Spleen (tissue), 11 donors: ENCODE measurements at regions not wholly inside any gene's neighbourhood (a gene's known extent, or its start where the extent isn't known, plus 50 kb on each side); places are given as distances from the start of the nearest gene placed in this dataset.

Source experiments
- DNase-seq: peaks from one replicate; pipeline ENCODE4 v3.0.0-alpha.2; 2020
- H3K27ac ChIP-seq, 8 donors: fragments of 200-600 bp; sonication (generic) in 7 of 8; 1 replicate in 4 of 8; 2 replicates in 4 of 8; pipeline versions ENCODE4 v1.5.0 to v1.8.0; 2016 to 2021; ENCODE audit warnings: inconsistent platforms in 4 of 8, mild to moderate bottlenecking in 4 of 8, moderate library complexity in 1 of 8
- H3K27me3 ChIP-seq, 7 donors: fragments of 200-600 bp; sonication (generic) in 6 of 7; replicated peaks in 1 of 7; 1 replicate in 4 of 7; 2 replicates in 3 of 7; pipeline versions ENCODE4 v1.5.0 to v1.8.0; 2016 to 2021; ENCODE audit warnings: inconsistent platforms in 3 of 7, mild to moderate bottlenecking in 1 of 7
- H3K36me3 ChIP-seq, 6 donors: fragments of 200-600 bp; sonication (generic) in 5 of 6; 1 replicate in 4 of 6; 2 replicates in 2 of 6; pipeline versions ENCODE4 v1.5.0 to v1.8.0; 2016 to 2021; ENCODE audit warnings: inconsistent platforms in 2 of 6
- H3K4me1 ChIP-seq, 6 donors: fragments of 200-600 bp; sonication (generic) in 5 of 6; 1 replicate in 3 of 6; 2 replicates in 3 of 6; pipeline versions ENCODE4 v1.5.0 to v1.8.0; 2016 to 2021; ENCODE audit warnings: inconsistent platforms in 3 of 6
- H3K4me3 ChIP-seq, 8 donors: fragments of 200-600 bp; sonication (generic) in 7 of 8; 1 replicate in 4 of 8; 2 replicates in 4 of 8; pipeline versions ENCODE4 v1.5.0 to v1.8.0; 2016 to 2021; ENCODE audit warnings: inconsistent platforms in 4 of 8, mild to moderate bottlenecking in 4 of 8, moderate library complexity in 2 of 8
- H3K9me3 ChIP-seq, 8 donors: fragments of 200-600 bp; sonication (generic) in 7 of 8; 1 replicate in 4 of 8; 2 replicates in 4 of 8; pipeline versions ENCODE4 v1.5.0 to v1.8.0; 2016 to 2021; ENCODE audit warnings: inconsistent platforms in 4 of 8
- CTCF ChIP-seq, 11 experiments: fragments of 200-600 bp in 7 of 11; fragments of 450-650 bp in 4 of 11; sonication (generic) in 4 of 11; IDR thresholded peaks in 8 of 11; conservative IDR thresholded peaks in 3 of 11; 1 replicate in 7 of 11; 2 replicates in 4 of 11; pipeline versions ENCODE4 v1.4.0 to v1.8.0; 2016 to 2021; ENCODE audit warnings: antibody characterized with exemption in 11 of 11, inconsistent platforms in 4 of 11, mild to moderate bottlenecking in 1 of 11
- POLR2A ChIP-seq, 3 donors: fragments of 450-650 bp; IDR thresholded peaks; one replicate each; pipeline ENCODE4 v1.5.1; 2017; ENCODE audit warnings: antibody characterized with exemption in 3 of 3, mild to moderate bottlenecking in 1 of 3
- POLR2AphosphoS5 ChIP-seq, 3 donors: sonication (generic); formaldehyde crosslinking; IDR thresholded peaks; one replicate each; pipeline ENCODE4 v1.5.1; 2017; ENCODE audit warnings: antibody characterized with exemption in 3 of 3
- WGBS, 5 donors: extraction: QIAGEN DNeasy Blood & Tissue Kit in 3 of 5; methylation state at CpG; one replicate each; pipeline versions ENCODE4 v1.1.5 to v1.1.7; 2013 to 2018; 5-methylcytosine and 5-hydroxymethylcytosine counted together
- intact Hi-C: fragments of 100-400 bp; cut with DNase I; formaldehyde crosslinking; loops from one replicate; pipeline ENCODE4 v1.15.0; 2023; ENCODE audit warnings: low total_unique reads
- donor health status: healthy with polysubstance abuse.
- donor health status: DM: no; HTN: no; CAD: no; lungs with moderate emphysema.
- donor health status: DM: no; HTN: no; CAD: no.
- donor health status: Bipolar disorder and iron deficiency.
- donor health status: healthy.
- donor health status: DM: no; HTN: no; CAD: no.
- donor health status: DM: yes; HTN: yes; CAD: no.

DNA sequence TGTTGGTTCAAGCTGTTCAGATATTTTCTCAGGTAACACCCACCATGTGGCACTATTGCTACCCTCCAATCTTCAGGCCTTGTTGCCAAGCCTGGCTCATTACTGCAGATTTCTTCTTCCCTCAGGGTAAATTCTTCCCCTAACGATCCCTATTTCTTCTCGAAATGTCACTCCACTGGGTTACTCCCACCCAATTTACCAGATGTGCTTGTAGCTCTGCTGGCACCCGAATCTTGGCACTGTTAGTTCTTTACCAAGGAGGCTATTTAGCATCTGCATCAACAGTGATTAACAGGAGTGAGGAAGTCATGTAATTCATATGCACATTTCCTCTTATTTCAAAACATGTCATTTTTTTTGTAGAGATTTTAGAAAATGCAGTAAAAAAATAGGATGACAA, 217.1 kb upstream of the CYRIA start:
- WGBS, 5 donors, result 33 to 43% (median 40%) methylated on average over 3 of the region's 3 CpGs
- Histone ChIP-seq H3K36me3 (no peaks in the 10 kb centered on the region), H3K4me1 (no peaks in the 10 kb centered on the region), H3K9me3 (no peaks in the 10 kb centered on the region), H3K4me3 (no peak overlapping the region), H3K27ac (no peak overlapping the region), H3K27me3 (no peaks in the 10 kb centered on the region)
- intact Hi-C loops, result no loop called here
- no peak for DNase-seq
- TF ChIP-seq POLR2AphosphoS5 (IDR thresholded peaks at IDR 0.05) (no peak), POLR2A (IDR thresholded peaks at IDR 0.05) (no peak), CTCF (IDR thresholded peaks at IDR 0.05 in 8 of 11, conservative IDR thresholded peaks at IDR 0.05 in 3 of 11) (no peak)

GRCh38 chr2:16881122-16881521, 215.5 kb upstream of the CYRIA start:
- intact Hi-C loops, result no loop called here
- Histone ChIP-seq H3K27me3 (no peaks in the 10 kb centered on the region), H3K4me3 (no peak overlapping the region), H3K36me3 (no peaks in the 10 kb centered on the region), H3K4me1 (no peaks in the 10 kb centered on the region), H3K9me3 (no peaks in the 10 kb centered on the region), H3K27ac (no peak overlapping the region)
- TF ChIP-seq POLR2AphosphoS5 (IDR thresholded peaks at IDR 0.05) (no peak), POLR2A (IDR thresholded peaks at IDR 0.05) (no peak), CTCF (IDR thresholded peaks at IDR 0.05 in 8 of 11, conservative IDR thresholded peaks at IDR 0.05 in 3 of 11) (no peak)
- DNase-seq, result no peak

GRCh38 chr2:16871411-16871810, 205.8 kb upstream of the CYRIA start:
- TF ChIP-seq CTCF (IDR thresholded peaks at IDR 0.05 in 8 of 11, conservative IDR thresholded peaks at IDR 0.05 in 3 of 11), result no peak
- no peak for TF ChIP-seq POLR2AphosphoS5 (IDR thresholded peaks at IDR 0.05)
- TF ChIP-seq POLR2A (IDR thresholded peaks at IDR 0.05), result no peak
- no peaks in the 10 kb centered on the region for H3K27me3 ChIP-seq
- no peak overlapping the region for H3K27ac ChIP-seq
- no peaks in the 10 kb centered on the region for H3K36me3 ChIP-seq
- no peaks in the 10 kb centered on the region for H3K9me3 ChIP-seq
- 23 to 39% (median 35%) methylated on average over 2 of the region's 2 CpGs for WGBS, 5 donors
- no peak overlapping the region for H3K4me3 ChIP-seq
- DNase-seq, result no peak
- intact Hi-C loops, result no loop called here
- H3K4me1 ChIP-seq, result no peaks in the 10 kb centered on the region

GRCh38 chr2:16870491-16871076, 204.9 kb upstream of the CYRIA start:
- intact Hi-C loops, result no loop called here
- H3K4me1 ChIP-seq, result no peaks in the 10 kb centered on the region
- no peaks in the 10 kb centered on the region for H3K36me3 ChIP-seq
- no peak overlapping the region for H3K27ac ChIP-seq
- H3K4me3 ChIP-seq, result no peak overlapping the region
- no peak for TF ChIP-seq POLR2A (IDR thresholded peaks at IDR 0.05)
- no peak for TF ChIP-seq CTCF (IDR thresholded peaks at IDR 0.05 in 8 of 11, conservative IDR thresholded peaks at IDR 0.05 in 3 of 11)
- H3K9me3 ChIP-seq, result no peaks in the 10 kb centered on the region
- DNase-seq, result no peak
- no peaks in the 10 kb centered on the region for H3K27me3 ChIP-seq
- 64 to 87% (median 74%) methylated on average over 5 of the region's 5 CpGs for WGBS, 5 donors
